ENCODE measurements at regions not wholly inside any gene's neighbourhood (a gene's known extent, or its start where the extent isn't known, plus 50 kb on each side); places are given as distances from the start of the nearest gene placed in this dataset.

GRCh38 chr9:20170122-20170521, 381.3 kb upstream of the SLC24A2 start:
- Mint-ChIP-seq H3K36me3 (ENCODE audit: low read depth) (peaks cover 14% of the 10 kb centered on the region), H3K27me3 (peaks cover 5% of the 10 kb centered on the region), H3K4me3 (no peak overlapping the region), H3K4me1 (peaks cover 3% of the 10 kb centered on the region), H3K27ac (no peak overlapping the region), H3K9me3 (peaks cover 61% of the 10 kb centered on the region)
- intact Hi-C loops (cut with micrococcal nuclease): no loop called here
- no peak for DNase-seq

DNA sequence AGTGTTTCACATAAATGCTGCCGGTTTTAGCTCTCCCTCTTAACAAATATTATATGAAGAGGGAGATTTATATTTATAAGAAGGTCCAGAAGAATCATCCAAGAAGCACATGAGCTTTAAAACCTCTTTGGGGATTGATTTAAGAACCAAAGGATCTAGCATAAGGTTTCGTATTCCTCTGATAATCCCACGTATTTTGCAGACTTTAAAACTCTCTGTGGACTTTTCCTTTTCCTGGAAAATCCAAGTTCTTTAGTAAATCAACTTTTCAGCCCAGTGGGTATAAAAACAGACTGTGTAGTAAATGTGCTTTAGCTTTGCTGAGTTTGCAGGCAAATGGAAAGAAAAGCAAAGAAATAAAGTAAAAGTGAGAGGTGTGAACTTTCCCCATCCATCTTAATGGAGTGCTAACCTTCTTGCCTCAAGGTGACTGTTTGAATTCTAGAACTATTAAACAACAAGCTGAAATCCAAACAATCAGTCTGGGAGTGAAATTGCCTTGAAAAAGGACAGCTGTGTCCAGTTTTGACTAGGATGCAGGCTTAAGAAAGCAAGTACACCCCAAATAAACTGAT, 363.4 kb upstream of the SLC24A2 start:
- H3K9me3 Mint-ChIP-seq: peaks cover 4% of the 10 kb centered on the region
- H3K4me3 Mint-ChIP-seq: no peak overlapping the region
- H3K36me3 Mint-ChIP-seq (ENCODE audit: low read depth): no peaks in the 10 kb centered on the region
- no peak overlapping the region for H3K27ac Mint-ChIP-seq
- intact Hi-C loops (cut with micrococcal nuclease): no loop called here
- DNase-seq: no peak
- no peaks in the 10 kb centered on the region for H3K4me1 Mint-ChIP-seq
- no peaks in the 10 kb centered on the region for H3K27me3 Mint-ChIP-seq

DNA sequence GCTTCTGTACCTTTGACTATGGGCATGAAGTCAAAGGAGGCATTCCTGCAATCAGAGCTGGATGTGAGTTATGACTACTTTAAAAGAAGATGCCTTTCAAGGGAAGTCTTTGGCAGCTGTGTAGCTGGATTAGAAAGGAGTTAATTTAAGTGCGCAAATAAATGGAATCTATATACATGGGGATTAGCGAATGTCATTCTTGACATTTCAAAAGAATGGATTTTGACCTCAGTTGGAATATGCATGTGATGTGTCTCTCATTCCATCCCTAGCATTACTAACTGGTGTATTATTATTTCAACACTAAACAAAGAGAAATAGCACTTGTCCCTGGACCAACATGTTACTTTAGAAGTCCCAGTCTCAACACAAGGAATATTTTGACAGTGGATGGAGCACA, 359.6 kb upstream of the SLC24A2 start:
- Mint-ChIP-seq H3K4me1 (peaks cover 13% of the 10 kb centered on the region), H3K27me3 (no peaks in the 10 kb centered on the region), H3K4me3 (no peak overlapping the region), H3K9me3 (peaks cover 8% of the 10 kb centered on the region), H3K36me3 (ENCODE audit: low read depth) (no peaks in the 10 kb centered on the region), H3K27ac (no peak overlapping the region)
- DNase-seq: no peak
- intact Hi-C loops (cut with micrococcal nuclease): no loop called here

GRCh38 chr9:20144197-20144596, 355.4 kb upstream of the SLC24A2 start:
- Mint-ChIP-seq H3K27me3 (no peaks in the 10 kb centered on the region), H3K27ac (no peak overlapping the region), H3K4me3 (peak overlapping the region; percentile 57), H3K36me3 (ENCODE audit: low read depth) (no peaks in the 10 kb centered on the region), H3K9me3 (peaks cover 8% of the 10 kb centered on the region), H3K4me1 (peaks cover 13% of the 10 kb centered on the region)
- intact Hi-C loops (cut with micrococcal nuclease): no loop called here
- no peak for DNase-seq

- H3K9me3 Mint-ChIP-seq: no peaks in the 10 kb centered on the region
- no peak overlapping the region for H3K27ac Mint-ChIP-seq
- peaks cover 9% of the 10 kb centered on the region for H3K4me1 Mint-ChIP-seq
- peaks cover 2% of the 10 kb centered on the region for H3K27me3 Mint-ChIP-seq
- DNase-seq: no peak
- no peaks in the 10 kb centered on the region for H3K36me3 Mint-ChIP-seq (ENCODE audit: low read depth)
- no peak overlapping the region for H3K4me3 Mint-ChIP-seq
- intact Hi-C loops (cut with micrococcal nuclease): no loop called here
Observed at GRCh38 chr9:20139763-20140290, 351.0 kb upstream of the SLC24A2 start.

DNA sequence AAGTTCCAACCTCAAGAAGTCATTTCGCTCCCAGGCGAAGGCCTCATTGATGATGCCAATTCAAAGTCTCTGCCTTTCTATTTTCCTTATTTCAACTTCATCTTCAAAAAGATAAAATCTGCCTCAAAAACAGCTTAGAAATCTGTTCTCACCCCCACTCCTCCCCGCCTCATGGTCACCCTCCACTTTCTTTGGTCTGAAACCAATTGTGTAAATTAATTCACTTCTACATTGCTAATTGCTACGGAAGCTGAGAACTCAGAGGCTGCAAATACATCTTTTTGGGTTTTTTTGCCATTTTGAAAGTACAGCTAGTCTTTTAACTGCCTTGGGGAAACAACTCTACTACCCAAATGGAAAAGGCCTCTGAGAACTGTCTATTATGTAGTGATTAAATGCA, 350.0 kb upstream of the SLC24A2 start:
- H3K4me3 Mint-ChIP-seq: no peak overlapping the region

DNA sequence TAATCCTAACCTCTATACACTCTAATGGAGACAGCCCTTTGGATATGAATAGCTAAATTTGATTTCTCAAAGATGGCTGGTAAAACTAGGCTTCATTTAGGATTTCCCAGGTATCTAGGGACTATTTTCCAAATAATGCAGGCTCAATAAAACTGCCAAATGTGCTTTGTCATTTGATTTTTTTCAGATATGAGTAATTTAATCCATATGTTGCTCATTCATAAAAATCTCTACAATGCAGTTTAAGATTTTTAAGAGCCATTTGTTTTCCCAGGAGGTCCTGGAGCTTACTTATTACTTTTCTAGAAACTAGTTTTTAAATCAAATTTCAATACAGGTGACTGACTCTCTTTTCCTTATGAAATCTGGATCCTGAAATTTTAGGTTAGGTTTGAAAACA, 349.3 kb upstream of the SLC24A2 start:
- Mint-ChIP-seq H3K27ac (no peak overlapping the region), H3K4me1 (no peaks in the 10 kb centered on the region), H3K9me3 (no peaks in the 10 kb centered on the region), H3K27me3 (peaks cover 2% of the 10 kb centered on the region), H3K4me3 (no peak overlapping the region), H3K36me3 (ENCODE audit: low read depth) (no peaks in the 10 kb centered on the region)
- no peak for DNase-seq
- intact Hi-C loops (cut with micrococcal nuclease): no loop called here

More for the DNA sequence above, 350.0 kb upstream of the SLC24A2 start:
- no peaks in the 10 kb centered on the region for H3K9me3 Mint-ChIP-seq
- H3K4me1 Mint-ChIP-seq: peaks cover 1% of the 10 kb centered on the region
- H3K27ac Mint-ChIP-seq: no peak overlapping the region
- peaks cover 2% of the 10 kb centered on the region for H3K27me3 Mint-ChIP-seq
- DNase-seq: no peak
- intact Hi-C loops (cut with micrococcal nuclease): no loop called here
- H3K36me3 Mint-ChIP-seq (ENCODE audit: low read depth): no peaks in the 10 kb centered on the region

GRCh38 chr9:20137425-20137824, 348.6 kb upstream of the SLC24A2 start:
- H3K27me3 Mint-ChIP-seq: peaks cover 2% of the 10 kb centered on the region
- no peaks in the 10 kb centered on the region for H3K4me1 Mint-ChIP-seq
- no peaks in the 10 kb centered on the region for H3K36me3 Mint-ChIP-seq (ENCODE audit: low read depth)
- DNase-seq: no peak
- H3K9me3 Mint-ChIP-seq: no peaks in the 10 kb centered on the region
- no peak overlapping the region for H3K27ac Mint-ChIP-seq
- intact Hi-C loops (cut with micrococcal nuclease): no loop called here
- no peak overlapping the region for H3K4me3 Mint-ChIP-seq

GRCh38 chr9:20135119-20135697, 346.4 kb upstream of the SLC24A2 start:
- H3K36me3 Mint-ChIP-seq (ENCODE audit: low read depth): no peaks in the 10 kb centered on the region

DNA sequence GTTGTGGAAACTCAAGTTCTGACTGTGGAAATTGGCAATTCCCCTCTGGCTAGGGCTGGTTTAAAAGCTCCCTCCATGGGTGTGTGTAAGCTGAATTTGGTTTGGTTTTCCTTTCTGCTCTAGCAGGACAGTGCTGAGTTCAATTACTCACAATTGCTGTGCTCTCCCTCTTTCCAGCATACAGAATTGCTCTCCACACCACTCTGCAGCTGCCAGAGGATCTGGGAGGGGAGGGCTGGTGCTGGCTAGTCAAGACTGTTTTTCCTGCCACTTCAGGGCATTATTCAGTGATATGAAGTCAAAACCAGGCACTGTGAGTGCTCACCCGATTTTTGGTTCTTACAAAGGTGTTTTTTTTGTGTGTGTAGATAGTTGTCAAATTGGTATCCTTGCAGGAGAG, 336.9 kb upstream of the SLC24A2 start:
- intact Hi-C loops (cut with micrococcal nuclease): no loop called here
- no peak overlapping the region for H3K27ac Mint-ChIP-seq
- peaks cover 8% of the 10 kb centered on the region for H3K9me3 Mint-ChIP-seq
- peaks cover 6% of the 10 kb centered on the region for H3K27me3 Mint-ChIP-seq
- no peak for DNase-seq
- peaks cover 4% of the 10 kb centered on the region for H3K4me1 Mint-ChIP-seq
- peaks cover 2% of the 10 kb centered on the region for H3K36me3 Mint-ChIP-seq (ENCODE audit: low read depth)
- H3K4me3 Mint-ChIP-seq: no peak overlapping the region

More at GRCh38 chr9:20135119-20135697, 346.4 kb upstream of the SLC24A2 start:
- no peak overlapping the region for H3K4me3 Mint-ChIP-seq
- intact Hi-C loops (cut with micrococcal nuclease): no loop called here
- H3K4me1 Mint-ChIP-seq: peaks cover 3% of the 10 kb centered on the region
- no peak for DNase-seq
- H3K27ac Mint-ChIP-seq: no peak overlapping the region
- H3K9me3 Mint-ChIP-seq: no peaks in the 10 kb centered on the region
- H3K27me3 Mint-ChIP-seq: peaks cover 2% of the 10 kb centered on the region

DNA sequence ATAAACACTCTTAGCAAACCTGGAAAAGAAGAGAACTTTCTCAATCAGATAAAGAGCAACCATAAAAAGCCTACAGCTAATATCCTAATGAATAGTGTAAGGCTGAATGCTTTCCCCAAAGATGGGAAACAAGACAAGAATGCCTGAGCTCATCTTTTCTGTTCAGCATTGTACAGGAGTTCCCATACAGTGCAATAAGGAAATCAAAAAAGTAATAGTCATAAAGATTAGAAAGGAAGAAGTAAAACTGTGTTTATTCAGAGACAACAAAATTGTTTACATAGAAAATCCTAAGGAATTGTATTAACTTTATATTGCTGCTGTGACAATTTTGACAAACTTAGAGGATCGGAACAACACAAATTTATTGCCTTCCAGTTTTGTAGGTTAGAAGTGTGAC, 330.7 kb upstream of the SLC24A2 start:
- no peak for DNase-seq
- H3K27ac Mint-ChIP-seq: no peak overlapping the region
- peaks cover 3% of the 10 kb centered on the region for H3K4me1 Mint-ChIP-seq
- intact Hi-C loops (cut with micrococcal nuclease): no loop called here
- H3K9me3 Mint-ChIP-seq: peaks cover 24% of the 10 kb centered on the region
- H3K4me3 Mint-ChIP-seq: no peak overlapping the region
- peaks cover 8% of the 10 kb centered on the region for H3K36me3 Mint-ChIP-seq (ENCODE audit: low read depth)
- H3K27me3 Mint-ChIP-seq: no peaks in the 10 kb centered on the region

GRCh38 chr9:20117986-20118385, 329.1 kb upstream of the SLC24A2 start:
- peaks cover 30% of the 10 kb centered on the region for H3K9me3 Mint-ChIP-seq
- no peak overlapping the region for H3K27ac Mint-ChIP-seq
- no peak for DNase-seq
- H3K4me1 Mint-ChIP-seq: peaks cover 3% of the 10 kb centered on the region
- no peaks in the 10 kb centered on the region for H3K27me3 Mint-ChIP-seq
- intact Hi-C loops (cut with micrococcal nuclease): no loop called here
- peaks cover 10% of the 10 kb centered on the region for H3K36me3 Mint-ChIP-seq (ENCODE audit: low read depth)
- H3K4me3 Mint-ChIP-seq: no peak overlapping the region

DNA sequence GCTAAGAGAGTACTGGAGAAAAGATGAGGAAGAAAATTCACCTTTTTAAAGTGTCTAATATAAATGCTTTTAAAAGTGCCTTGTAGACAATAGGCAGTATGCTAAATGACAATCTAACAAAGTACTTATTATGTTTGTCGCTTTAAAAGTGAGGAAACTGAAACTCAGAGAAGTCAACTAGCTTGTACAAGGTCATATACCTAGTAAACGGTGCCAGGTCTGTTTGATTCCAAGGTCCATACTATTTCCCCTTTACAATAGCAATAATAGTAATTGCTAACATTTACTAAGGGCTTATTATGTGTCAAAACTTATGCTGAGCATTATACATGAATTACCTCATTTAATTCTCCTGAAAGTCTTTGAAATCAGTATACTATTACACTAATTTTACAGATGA, 328.6 kb upstream of the SLC24A2 start:
- peaks cover 30% of the 10 kb centered on the region for H3K9me3 Mint-ChIP-seq
- no peaks in the 10 kb centered on the region for H3K27me3 Mint-ChIP-seq
- H3K27ac Mint-ChIP-seq: no peak overlapping the region
- intact Hi-C loops (cut with micrococcal nuclease): no loop called here
- no peak overlapping the region for H3K4me3 Mint-ChIP-seq
- H3K36me3 Mint-ChIP-seq (ENCODE audit: low read depth): peaks cover 10% of the 10 kb centered on the region
- no peak for DNase-seq
- peaks cover 3% of the 10 kb centered on the region for H3K4me1 Mint-ChIP-seq

- DNase-seq: peak; percentile 16
- Mint-ChIP-seq H3K27me3 (peaks cover 1% of the 10 kb centered on the region), H3K4me3 (no peak overlapping the region), H3K36me3 (ENCODE audit: low read depth) (peaks cover 8% of the 10 kb centered on the region), H3K9me3 (peaks cover 28% of the 10 kb centered on the region), H3K27ac (no peak overlapping the region), H3K4me1 (peaks cover 3% of the 10 kb centered on the region)
- intact Hi-C loops (cut with micrococcal nuclease): no loop called here
Observed at GRCh38 chr9:20114974-20115373, 326.1 kb upstream of the SLC24A2 start.
